ENCODE measurements at regions not wholly inside any gene's neighbourhood (a gene's known extent, or its start where the extent isn't known, plus 50 kb on each side); places are given as distances from the start of the nearest gene placed in this dataset.

DNA sequence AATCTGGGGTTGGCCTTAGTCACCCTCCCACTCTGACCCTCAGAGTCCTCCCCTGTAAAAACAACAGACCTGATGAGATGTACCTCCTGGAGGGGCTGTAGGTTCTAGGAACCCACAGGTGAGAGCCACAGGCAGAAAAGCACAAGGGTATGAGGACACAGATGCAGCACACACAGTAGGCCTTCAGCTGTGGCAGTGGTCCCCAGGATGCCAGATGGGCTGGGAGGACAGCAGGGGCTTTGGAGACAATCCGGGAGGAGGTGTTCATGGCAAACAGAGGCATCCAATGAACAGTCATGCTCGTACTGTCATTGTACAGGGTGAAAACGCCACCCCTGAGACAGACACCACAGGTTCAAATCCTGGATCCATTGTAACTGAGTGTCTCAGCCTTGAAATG lies 463.1 kb downstream of the MATN1 start:
- no peak for DNase-seq

DNA sequence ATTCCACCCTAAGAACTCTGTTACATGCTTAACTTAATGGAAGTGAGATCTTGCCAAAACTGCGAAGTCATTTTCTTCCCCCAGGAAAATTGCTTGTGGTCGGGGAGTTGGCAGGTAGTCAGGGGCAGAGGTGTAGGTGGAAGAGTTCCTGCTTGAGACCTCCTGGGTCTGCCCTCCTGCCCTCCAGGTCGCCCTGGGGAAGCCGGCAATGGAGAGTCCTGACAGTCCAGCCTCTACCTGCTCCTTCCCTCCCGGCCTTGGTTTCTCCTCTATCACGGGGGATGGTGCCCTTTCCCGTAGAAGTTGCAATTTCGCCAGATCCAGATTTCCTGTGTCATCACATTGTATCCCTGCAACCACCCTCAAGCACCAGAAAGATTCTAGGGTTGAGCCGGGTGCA lies 463.8 kb downstream of the MATN1 start:
- DNase-seq = no peak

DNA sequence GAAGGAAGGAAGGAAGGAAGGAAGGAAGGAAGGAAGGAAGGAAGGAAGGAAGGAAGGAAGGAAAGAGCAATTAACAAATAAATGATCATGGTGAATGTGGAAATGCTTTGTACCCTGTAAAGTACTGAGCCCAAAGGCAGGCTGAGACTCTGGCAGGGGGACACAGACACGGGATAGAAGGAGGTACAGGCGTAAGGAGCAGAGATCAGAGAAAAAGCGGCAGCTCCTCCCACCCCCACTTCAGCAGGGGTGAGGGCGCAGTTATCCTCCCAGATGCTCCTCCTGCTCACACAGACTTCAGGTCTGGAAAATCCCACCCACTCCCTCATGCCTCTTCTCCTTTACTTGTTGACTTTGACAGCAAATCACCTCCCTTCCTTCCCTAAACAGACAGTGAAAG lies 464.5 kb downstream of the MATN1 start:
- no peak for DNase-seq

DNA sequence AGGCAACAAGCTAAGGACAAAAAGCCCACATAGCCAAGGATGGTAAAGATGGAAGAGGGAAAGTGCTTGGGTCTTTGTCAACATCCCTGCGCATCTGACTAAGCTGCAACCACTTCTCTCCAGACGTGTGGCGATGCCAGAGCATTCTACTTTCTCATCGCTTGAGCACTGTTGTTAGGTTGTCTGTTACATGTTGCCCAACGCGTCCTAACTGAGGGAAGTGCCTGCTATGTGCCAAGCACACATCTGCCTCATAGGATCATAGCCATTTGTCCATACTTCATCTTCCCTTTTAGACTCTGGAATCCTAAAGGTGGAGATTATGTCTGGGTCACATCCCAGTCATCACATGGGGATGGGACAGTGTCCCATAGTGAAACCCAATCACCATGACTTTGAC lies 464.9 kb downstream of the MATN1 start:
- DNase-seq = no peak

DNA sequence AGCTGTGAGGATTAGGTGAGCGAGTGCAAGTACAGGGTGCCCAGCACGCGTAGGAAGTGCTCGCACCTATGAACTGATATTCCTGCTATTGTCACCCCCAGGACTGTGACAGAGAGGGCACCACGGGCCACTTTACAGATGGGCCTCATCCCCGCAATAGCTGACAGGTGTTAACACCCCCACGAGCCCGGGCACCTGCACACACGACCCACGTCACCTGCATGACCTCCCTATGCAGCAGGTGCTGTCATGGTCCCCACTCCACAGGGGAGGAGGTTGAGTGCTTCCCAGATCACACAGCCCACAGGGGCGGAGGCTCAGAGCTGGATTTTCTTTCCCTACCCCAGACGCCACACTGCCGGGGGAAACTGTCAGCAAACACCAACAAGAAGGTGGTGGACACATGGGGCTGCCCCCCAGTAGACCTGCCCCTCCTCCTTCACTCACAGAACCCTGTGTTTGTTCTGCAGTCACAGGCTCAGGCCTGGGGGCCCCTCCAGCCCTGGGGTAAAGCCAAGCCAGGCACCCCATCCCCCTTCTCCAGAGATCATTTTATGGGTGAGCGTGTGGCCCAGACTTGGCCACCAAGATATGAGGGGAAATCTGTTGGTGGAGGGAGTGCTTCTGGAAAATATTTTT lies 465.5 kb downstream of the MATN1 start:
- no peak for DNase-seq

DNA sequence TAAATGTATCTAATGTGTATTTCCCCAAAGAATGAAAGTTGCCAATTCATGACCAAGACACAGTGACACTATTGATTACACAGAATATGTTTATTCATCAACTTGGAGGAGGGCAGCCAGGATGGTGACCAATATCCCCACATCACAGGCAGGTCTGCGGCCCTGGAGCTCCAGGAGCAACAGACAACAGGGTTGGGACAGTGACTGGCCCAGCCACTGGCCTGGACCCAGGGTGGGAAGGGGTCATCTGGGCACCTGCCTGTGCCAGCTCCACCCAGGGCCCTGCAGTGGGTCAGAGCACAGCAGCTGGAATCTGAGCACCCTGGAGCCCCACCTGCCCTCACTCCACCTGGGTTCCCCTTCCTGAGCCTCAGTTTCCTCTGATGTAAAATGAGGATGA lies 466.1 kb downstream of the MATN1 start:
- DNase-seq = no peak

DNA sequence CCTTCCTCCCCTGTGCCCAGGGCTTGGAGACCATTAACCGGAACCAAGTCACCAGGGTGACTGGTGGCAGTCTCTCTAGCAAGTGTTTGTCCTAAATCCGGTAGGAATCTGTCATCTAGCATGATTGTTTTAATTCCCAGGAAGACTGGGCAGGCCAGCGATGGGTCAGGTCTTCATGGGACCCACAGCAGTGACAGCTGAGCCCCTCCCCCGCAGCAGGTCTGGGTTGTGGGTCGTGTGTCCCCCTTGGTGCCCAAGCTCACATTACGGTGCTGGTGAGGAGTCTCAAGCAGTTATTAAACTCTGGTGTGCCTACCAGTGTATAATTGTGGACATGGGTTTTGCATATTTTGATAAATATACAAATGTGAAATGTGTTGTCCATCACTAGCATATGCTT lies 466.5 kb downstream of the MATN1 start:
- no peak for DNase-seq

DNA sequence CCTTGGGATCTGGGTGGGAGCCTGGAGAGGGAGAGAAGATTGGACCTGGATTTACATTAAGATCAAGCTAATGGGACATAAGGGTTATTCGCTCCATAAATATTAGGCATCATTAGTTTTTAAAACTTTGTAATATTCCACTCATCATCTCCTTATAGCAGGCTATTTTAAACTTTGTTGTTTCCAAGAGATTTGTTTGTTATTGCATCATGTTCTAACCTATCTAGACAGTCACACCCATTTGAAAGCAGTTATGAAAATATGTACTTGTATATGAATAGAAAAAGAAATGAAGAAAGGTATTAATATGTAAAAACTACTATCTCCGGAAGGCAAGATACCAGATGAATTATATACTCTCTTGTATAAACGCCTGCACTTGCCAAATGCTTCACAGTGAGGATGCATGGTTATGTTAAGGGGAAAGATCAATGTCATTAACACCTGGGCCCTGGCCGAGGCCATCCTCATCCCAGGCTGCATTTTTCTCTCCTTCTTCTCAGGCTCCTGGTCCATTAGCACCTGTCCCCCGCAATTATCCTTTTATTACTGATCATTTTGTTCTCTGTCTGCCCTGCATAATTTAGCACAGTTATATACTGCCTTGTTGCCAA lies 468.2 kb downstream of the MATN1 start:
- DNase-seq = no peak

DNA sequence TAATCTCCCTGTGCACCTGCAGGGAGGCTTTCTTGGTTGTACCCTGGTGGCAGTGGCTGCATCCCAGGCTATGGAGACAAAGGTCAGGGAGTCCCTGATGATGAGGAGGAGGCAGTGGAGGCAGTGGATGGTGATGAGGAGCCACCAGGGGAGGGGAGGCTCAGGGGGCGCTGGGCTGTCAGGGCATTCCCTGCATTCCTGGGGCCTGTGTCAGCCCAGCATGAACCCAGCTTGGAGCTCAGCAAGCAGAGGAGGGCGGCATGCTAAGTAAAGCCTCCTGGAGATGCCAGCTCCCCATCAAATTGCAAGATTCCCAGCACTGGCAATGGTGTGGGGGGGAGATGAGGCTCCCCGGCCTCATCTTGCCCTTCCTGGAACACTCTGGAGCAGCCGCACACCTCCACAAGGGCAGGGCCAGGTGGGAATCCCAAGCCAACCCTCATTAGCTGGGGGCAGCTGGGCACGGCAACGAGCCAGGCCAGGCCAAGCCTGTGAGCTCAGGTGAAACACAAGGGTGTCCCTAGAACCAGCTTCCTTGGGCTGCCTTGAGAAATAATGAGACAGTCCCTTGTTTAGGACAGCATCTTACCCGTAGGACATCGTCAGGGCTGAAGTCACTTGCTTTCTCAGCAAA lies 469.5 kb downstream of the MATN1 start:
- DNase-seq = no peak

DNA sequence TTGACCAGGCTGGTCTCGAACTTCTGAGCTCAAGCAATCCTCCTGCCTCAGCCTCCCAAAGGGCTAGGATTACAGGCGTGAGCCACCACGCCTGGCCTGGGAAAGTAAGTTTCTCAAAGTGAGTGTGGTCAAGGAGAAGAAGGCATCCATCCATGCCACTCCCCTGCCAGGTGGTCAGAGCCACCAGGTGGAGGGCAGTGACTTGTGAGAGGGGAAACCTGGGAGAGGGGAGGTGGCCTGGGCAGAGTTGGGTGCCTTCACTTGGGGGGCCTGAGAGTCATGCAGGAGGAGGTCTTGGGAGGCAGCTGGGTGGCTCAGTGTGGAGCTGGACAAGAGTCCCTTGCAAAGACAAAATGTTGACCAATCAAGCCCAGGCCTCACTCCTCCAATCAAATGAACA lies 470.0 kb downstream of the MATN1 start:
- DNase-seq = no peak

DNA sequence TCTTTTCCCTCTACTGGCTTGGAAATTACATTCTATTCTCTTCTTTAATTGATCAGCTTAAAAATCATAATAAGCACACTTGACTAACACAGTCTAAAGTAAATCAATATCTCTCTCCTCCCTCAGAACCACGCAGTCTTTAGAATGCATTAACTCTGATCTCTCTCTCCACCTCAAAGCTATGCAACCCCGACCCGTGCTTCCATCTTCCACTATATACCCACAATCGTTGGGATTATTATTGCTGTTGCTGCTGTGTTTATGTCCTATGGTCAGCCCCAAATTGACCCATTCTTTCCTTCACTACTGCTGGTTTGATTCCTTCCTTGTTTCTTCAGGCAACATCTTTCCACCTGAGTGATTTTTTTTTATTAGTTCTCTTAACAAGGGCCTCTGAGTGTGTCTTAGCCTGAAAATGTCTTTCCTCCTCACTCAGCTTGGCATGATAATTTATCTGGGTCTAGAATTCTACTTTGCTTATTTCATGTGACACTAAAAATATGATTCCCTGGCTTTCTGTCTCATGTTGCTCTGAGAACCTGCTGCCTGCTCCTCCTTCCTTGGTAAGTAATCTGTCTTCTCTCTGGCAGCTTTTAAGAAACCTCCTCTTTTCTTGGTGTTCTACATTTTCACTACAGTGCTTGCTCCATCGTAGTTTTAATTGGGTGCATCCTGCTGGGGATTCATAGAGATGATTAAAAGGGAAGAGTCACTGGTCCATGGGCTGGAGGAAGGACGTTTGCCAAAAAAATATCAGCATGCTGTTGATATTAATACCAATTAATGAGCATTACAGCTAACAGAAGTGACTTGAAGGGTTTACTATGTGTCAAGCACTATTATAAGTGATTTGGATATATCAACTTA lies 472.2 kb downstream of the MATN1 start:
- no peak for DNase-seq

DNA sequence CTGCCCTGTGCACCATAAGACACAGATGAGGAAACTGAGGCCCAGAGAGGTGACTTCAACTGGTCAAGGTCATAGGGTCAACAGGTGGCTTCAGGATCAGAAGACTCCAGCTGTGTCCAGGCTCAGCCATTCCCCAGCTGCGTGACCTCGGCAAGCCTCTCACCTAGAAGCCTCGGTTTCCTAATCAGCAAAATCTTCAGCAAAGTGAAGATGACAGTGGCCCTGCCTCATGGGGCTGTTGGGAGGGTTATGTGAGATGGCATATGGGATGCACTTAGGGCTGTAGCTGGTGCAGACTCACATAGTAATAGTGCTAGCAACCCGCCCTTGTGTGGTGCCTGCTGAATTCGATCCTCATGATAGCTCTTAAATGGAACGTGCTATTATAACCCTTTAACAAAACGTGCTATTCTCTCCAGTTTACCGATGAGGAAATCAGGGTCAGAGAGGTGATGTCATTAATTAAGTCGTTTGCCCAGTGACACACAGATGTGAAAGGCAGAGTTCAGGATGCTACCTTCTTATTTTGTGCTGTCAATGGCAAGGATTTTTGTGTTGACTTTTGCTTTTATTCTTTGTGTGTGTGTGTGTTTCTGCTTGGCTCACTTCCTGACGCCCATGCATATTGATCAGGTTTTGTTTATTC lies 472.9 kb downstream of the MATN1 start:
- DNase-seq = no peak

DNA sequence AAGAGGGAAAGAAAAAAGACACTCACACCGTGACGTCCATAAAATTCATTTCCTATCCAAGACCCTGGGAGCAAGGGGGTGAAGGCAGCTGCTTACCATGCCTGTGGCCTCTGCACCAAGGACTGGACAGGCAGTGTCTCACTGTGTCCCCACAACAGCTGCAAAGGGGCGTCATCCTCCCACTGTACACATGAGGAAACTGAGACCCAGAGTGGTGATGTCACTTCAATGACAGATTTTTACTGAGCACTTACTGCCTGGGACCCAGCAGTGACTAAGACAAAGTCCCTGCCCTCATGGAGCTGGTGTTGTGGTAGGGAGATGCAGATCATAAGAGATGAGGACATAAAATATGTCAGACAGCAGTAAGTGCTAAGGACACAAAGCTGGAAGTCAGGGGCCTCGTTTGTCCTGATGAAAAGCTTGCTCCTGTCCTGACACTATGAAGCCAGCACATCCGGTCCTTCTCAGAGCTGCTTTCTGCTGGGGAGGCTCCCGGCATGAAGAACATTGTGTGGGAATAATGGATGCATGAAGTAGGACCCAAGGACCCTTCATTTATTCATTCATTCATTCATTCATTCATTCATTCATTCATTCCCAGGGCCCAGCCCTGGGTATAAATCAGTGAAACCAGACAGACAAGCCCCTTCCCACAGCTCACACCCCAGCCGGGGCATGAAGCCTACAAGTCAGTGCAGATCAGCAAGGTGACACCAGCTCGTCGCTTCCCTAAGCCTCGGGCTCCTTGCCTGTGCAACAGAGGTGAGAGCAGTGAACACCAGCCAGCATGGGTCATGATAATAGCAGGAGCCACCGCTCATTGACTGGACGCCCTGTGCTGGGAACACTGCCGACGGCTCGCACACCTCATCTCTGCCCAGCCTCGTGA lies 473.7 kb downstream of the MATN1 start:
- DNase-seq = no peak

DNA sequence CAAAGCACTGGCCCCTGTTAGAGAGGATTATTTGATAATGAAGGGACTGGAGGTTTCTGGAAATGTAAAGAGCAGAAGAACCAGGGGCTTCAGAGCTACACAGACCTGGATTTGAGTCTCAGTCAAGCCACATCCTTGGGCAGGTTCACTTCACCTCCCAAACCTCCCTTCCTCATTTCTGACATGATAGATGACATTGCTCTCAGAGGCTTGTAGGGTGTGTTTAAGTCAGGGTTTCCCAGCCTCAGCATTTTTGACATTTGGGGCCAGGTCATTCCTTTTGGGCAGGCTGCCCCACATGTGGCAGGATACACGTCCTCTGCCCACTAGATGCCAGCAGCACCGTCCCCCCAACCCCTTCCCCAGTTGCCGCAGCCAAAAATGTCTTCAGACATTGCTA lies 474.6 kb downstream of the MATN1 start:
- no peak for DNase-seq

DNA sequence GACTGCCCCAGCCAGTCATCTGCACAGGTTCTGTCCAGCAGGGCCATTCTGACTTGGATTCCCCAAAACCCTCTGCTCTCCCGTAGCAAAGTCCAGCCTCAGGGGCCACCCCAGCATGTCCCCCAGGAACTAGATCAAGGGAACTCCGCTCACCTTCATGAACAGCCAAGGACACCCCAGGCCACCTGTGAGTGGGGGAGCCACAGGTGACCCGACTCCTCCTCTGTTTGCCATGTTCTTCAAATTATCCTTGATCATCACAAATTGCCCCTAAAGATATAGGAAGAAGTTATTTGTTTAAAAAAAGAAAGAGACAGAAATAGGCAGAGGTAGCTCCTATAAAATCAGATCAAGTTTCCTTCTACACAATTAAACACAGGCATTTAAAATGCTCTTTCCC lies 475.0 kb downstream of the MATN1 start:
- DNase-seq = no peak

DNA sequence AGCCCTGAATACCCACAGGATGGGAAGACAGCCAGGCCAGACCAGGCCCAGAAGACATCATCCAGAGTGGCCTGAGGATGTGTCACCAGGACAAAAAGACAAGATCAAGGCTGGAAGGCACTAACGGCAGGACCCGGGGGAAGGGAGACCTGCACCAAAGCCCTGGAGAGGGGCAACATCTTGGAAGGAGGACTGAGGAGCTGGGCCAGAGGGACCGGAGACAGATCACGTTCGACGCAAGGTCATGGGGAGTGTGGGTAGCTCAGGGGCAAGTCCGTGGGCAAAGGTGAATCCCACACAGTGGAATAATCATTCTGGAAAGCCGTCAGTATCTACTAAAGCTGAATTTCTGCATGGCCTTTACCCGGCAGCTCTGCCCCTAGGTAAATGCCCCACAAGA lies 478.6 kb downstream of the MATN1 start:
- DNase-seq = no peak

DNA sequence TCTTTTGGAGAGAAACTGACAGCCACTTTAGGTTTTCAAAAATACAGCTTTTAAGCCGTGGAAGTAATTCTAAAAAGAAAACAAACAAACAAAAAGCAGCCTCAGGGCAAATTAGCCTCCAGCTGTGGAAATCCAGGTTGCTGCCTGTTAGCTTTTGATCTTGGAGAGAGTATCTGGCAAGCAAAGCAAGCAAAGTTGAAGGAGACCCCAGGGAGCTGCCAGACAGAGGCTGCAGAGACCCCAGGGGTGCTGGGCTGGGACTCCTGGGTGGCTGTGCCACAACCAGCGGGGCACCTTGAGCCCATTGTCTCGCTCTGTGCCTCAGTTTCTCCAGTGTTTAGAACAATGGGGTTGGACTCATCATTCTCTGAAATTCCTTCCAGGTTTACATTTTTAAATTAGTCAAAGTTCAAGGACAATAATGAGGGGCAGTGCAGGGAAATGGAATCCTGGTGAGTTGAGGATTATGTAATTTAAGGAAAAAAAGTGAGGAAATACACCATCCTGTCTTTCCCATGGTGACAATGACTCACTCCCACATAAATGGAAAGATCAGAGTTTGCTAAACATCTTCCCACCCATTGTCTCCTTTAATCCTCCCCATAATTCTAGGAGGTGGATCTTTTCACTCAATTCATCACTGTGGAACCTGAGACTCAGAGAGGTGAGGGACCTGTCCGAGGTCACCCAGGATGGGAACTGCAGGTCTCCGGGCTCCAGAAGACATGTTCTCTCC lies 480.5 kb downstream of the MATN1 start:
- DNase-seq = no peak

DNA sequence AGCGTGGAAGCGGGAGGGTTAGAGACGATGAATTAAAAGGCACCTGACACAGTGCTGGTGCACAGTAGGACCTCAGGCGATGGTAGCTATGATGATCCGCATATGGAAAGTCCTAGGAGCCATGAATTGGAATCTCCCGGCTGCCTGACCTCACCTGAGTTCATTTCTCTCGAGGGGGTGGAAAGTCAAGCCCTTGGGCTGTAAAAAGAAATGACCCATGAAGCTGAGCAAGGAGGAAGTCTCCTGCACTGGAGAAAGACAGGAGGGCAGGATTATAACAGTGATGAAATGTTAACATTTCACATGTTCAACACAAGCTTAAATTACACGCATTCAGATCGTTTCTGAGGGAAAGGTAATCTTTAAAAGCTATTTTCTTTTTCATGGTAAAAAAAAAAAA lies 481.2 kb downstream of the MATN1 start:
- no peak for DNase-seq

DNA sequence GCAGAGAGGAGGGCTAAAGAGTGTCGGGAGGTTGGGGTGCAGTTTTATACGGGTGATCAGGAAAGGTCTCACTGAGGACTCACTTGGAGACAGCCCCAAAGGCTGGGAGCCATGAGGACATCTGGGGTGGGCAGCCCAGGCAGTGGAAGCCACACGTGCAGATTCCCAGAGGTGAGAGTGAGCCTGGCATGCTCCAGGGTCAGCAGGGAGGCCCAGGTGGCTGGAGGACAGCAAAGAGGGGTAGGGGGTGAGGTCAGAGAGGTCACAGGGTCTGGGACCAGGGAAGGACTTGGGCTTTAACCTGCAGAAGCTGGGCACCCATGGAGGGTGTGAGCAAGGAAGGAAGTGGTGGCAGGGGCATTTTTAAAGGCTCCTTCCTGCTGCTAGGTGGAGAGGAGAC lies 481.7 kb downstream of the MATN1 start:
- DNase-seq = no peak

DNA sequence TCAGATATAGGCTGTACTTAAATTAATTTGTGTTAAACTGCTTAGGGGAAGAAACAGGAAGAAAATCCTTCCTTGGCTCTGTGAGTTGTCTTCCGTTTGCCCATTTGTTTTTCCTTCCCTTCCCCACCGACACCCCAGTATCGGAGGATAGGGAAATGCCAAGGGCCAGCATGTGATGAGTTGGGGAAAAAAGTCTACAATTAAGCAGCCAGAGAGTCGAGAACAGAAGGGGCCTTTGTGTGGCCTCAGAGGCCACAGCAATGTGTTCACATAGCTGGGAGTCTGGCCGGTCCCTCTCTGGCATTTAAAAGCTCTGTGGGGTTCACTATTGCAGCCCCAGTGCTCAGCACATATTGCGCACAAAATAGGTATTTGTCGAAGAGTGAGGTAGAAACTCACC lies 489.3 kb downstream of the MATN1 start:
- DNase-seq = no peak

DNA sequence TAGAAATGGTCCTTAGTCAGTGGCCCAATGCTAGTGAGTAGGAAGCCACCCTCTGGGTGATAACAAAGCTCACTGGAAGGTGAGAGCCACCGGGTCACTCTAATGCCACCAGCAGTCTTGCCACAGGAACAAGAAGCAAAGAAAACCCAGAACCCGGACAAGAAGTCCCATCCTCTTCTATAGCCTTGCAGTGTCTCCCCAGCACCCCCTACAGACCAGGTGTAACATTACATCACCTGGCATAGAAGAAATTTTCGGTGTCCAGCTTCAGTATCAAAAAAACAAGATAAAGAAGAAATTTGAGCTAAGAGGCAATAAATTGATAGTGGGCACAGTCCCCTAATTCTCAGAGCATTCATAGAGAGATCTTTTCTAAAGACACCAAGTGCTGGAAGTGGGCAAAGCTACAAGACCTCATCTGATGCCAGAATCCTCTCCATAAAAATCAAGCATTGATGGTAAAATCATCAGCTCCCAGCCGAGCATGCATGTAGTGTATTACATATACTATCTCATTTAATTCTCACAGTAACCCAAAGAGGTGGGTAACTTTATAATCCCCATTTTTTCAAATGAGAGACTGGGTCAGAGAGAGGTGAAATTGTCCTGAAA lies 491.0 kb downstream of the MATN1 start:
- no peak for DNase-seq

All from activated CD8-positive, alpha-beta memory T cell treated with anti-CD3 and anti-CD28 coated beads, Interleukin-2, amount 50 U/mL, for 48 hours (primary cell).